Caki2 (cell line): ENCODE measurements at regions not wholly inside any gene's neighbourhood (a gene's known extent, or its start where the extent isn't known, plus 50 kb on each side); places are given as distances from the start of the nearest gene placed in this dataset.
"Not testable (repeated sequence)": the region's sequence is repeated elsewhere in the genome, so short reads cannot be mapped to it uniquely, and the experiment has no call there.

ENCODE experiments used
- DNase-seq: peaks from one replicate; pipeline ENCODE4 v3.0.0-alpha.2; 2015; ENCODE audit warnings: low read depth
- in situ Hi-C: cut with HindIII; loops from 2 replicates; pipeline ENCODE4 v1.10.0; 2016; ENCODE audit warnings: low sequenced_read_pairs, low pct_unique_long_range_greater_than_20kb, mixed read lengths

DNA sequence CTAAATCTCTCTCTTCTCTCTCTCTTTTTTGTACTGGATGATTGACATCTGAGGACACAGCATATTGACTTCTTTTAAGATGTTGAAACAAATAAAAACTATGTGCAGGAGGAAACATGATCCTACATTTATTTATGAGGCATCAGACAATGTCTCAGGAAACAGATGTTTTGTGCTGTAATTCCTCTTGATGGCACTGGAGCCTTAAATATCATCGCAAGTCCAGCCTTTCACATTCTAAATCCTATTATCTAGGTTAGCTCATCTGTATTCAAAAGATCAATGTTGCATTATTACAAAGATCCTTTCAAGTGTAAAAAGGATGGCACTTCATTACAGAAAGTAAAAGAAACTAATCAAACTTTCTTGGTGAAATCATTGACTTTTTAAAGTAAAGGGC is 63.9 kb downstream of the MAT2B start:
- no peak for DNase-seq
- in situ Hi-C loops = no loop called here

DNA sequence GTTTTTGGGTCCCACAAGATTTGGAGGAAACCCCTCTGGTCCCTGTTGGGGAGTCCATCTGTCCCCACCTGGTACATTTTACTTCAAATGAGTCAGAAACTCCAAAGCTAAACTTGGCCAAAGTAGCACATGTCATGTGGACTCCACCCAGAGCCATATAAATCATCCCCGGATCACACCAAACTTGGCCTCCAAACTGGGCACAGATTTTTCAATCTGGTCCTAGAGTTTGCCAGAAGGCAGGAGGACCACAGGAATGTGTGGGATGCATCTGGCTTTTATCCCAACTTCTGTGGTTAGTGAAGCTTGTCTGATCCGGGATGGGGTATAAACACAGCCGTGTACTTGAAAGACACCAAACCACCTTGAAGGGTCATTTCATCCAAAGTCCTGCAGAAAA is 66.3 kb downstream of the MAT2B start:
- in situ Hi-C loops = no loop called here
- DNase-seq = peak; percentile 70

DNA sequence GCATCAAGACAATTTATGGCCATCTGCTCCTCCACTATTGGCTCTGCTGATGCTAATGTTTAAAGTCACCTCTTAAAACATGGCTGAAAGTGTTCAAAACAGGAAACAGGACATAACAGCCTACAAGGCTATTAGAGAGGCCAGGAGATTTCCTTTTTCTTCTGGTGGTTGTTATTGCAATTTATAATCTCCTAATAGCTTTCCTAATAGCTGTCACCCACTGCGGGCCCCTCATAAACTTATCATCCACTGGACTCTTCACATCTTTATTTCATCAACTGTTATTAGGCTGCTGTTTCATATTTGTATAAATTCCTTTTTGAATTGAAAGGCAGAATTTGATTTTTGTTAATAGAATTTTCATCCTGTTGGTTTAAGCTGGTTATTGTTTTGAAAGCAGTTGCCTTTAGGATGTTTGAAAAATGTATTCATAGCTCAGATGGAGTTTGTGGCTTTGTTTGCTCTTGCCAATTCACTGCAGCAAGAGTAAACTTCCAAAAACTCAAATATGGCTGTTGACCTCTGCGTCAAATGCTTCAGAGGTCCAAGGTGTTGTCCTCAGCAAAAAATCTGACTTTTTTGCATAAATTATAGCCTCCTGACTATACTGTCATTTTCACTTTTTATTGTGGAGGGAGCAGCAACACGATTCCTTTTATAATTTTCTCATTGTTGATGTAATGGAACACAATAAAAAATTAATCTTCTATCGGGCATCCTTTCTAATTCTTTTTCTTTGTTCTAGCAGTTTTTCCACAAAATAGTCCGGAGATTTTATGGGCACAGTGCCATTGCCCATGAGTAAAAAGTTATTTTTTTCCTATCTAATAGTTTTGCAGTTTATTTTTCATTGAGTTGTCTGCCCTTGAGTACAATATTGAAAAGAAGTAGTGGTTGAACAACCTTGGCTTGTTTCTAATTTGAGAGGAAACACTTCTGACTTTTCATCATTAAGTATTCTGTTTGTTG is 69.3 kb downstream of the MAT2B start:
- DNase-seq = no peak
- in situ Hi-C loops = no loop called here

DNA sequence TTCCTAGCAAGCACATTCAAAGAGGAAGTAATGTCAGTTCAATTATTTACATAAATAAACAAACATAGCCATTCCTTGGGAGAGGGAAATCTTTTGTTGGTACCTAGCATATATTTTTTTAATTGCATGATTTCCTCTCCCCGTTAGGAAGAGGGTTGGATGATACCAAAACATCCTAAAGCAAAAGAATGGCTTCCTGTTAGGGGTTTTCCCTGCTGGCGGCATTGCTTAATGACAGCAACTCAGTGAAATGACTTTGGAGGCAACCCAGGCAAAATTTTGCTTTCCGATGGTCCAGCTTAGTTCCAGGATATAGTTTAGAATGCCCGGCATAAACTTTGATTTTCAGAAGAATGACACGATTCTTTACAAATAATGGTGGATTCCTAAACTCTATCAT is 73.2 kb downstream of the MAT2B start:
- DNase-seq = no peak
- in situ Hi-C loops = no loop called here

DNA sequence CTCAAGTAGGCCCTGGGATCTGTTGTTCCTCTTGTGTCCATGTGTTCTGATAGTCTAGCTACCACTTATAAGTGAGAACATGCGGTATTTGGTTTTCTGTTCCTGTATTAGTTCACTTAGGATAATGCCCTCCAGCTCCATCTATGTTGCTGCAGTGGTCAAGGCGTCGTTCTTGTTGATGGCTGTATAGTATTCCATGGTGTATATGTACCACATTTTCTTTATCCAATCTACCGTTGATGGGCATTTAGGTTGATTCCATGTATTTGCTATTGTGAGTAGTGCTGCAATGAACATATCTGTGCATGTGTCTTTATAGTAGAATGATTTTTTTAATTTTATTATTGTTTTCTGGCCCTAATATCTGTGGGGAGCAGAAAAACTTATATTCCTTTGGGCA is 74.3 kb downstream of the MAT2B start:
- DNase-seq = no peak
- in situ Hi-C loops = no loop called here

DNA sequence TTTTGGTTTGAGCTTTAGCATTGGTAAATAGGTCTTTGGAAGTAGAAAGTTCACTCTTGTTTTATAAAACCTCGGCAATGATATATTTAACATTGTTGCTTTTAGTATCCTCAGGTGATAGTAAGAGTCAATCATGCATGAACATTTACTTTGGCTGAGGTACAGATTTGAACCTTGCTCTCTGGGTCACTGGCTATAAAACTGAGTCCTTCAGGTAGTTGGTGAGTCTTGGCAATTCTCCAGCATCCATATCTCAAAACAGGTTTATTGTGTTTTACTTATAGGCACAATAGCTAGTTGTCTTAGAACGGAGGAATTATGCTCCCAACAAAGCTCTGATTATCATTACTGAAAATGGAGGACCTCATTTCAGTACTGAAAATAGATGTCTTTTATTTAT is 75.1 kb downstream of the MAT2B start:
- peak; percentile 21 for DNase-seq
- in situ Hi-C loops = no loop called here

DNA sequence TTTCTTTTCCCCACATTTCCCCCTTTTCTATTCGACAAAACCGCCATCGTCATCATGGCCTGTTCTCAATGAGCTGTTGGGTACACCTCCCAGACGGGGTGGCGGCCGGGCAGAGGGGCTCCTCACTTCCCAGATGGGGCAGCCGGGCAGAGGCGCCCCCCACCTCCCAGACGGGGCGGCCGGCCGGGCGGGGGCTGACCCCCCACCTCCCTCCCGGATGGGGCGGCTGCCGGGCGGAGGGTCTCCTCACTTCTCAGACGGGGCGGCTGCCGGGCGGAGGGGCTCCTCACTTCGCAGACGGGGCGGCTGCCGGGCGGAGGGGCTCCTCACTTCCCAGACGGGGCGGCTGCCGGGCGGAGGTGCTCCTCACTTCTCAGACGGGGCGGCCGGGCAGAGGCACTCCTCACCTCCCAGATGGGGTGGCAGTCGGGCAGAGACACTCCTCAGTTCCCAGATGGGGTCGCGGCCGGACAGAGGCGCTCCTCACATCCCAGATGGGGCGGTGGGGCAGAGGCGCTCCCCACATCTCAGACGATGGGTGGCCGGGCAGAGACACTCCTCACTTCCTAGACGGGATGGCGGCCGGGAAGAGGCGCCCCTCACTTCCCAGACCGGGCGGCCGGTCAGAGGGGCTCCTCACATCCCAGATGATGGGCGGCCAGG is 78.2 kb downstream of the MAT2B start:
- in situ Hi-C loops = not testable (repeated sequence)

DNA sequence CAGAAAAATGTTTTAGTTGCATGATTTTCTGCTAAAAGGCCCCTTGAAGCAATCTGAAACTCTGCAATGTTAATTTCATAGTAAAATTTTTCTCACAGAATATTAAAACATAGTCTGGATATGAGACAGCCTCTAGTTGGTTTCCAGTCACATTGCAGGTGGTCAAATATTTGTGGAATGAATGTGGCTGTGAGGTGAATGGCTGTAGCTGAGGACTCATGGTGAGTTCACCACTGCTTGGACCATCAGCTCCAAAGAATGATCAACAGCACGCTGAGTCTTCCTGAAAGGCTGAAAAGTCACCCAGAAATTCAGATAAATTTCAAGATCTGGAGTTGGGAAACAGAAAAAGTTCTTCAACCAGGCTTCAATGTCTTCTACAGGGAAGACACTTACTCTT is 79.8 kb downstream of the MAT2B start:
- no peak for DNase-seq
- in situ Hi-C loops = no loop called here

More for the DNA sequence above, 78.2 kb downstream of the MAT2B start:
- not testable (repeated sequence) for DNase-seq

DNA sequence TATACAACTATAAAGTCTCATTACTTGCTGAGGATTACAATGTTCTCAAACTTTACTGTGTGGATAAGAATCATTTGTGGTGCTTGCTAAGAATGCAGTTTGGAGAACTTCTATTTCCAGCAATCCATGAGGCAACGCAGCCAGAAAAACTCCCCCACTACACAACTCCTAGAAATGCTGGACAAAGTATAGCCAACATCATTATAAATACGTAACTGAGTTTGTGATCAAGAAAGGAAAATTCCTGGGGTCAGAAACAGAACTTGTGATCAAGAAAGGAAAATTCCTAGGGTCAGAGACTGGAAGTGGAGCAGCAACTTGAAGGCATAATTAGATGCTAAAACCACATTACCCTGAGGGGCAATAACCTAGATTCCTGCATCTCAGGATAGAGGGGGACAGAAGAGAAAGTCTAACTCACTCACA is 81.1 kb downstream of the MAT2B start:
- in situ Hi-C loops = no loop called here

DNA sequence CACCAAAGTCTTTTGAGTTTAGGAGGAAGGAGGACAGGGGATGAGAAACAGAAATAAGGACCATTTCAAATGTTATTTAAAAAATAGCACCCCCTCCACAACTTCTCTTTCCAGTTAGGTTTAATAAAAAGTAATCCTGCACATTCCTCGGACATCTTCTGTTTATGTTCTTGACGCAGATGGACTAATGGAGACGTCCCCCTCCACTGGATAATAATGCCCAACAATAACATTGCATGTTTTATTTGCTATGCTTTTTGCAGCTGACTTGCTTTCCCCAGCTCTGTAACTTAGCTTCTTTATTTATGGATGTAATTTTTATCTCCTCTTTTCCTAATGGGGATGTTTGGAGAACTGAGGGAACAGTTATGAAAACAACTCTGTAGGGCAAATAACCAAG is 89.5 kb downstream of the MAT2B start:
- in situ Hi-C loops = no loop called here

More for the DNA sequence above, 81.1 kb downstream of the MAT2B start:
- no peak for DNase-seq

DNA sequence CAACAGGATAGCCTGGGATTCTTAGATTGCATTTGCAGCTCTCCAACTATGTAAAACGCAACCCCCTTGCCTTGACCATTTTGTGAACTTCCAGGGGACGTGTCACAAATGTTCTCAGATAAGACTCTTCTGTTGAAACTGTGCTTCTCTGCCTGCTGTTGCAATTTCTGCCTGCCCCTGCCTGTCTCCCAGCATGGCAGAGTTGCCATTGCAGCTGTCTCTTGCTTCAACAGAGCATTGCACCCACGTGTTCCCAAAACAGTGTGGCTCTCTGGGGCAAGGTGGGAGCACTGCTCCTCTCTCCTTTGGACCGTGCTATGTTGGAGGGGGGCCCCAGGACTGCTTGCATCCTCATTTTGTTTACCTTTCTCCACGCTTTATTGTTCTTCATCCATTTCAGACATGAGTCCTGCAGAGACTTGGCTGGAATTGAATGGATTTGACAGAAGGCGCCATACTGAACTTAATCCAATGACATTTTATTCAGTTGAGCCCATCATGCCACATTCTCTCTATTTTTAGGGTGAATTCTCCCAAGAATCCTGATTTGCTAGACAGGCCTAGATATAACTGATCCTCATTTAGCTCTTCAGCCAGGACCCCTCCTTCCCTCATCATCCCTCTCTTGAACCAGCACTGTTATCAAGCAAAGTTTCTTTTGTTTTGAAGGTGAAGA is 90.7 kb downstream of the MAT2B start:
- no peak for DNase-seq
- in situ Hi-C loops = no loop called here

More for the DNA sequence above, 89.5 kb downstream of the MAT2B start:
- DNase-seq = no peak

DNA sequence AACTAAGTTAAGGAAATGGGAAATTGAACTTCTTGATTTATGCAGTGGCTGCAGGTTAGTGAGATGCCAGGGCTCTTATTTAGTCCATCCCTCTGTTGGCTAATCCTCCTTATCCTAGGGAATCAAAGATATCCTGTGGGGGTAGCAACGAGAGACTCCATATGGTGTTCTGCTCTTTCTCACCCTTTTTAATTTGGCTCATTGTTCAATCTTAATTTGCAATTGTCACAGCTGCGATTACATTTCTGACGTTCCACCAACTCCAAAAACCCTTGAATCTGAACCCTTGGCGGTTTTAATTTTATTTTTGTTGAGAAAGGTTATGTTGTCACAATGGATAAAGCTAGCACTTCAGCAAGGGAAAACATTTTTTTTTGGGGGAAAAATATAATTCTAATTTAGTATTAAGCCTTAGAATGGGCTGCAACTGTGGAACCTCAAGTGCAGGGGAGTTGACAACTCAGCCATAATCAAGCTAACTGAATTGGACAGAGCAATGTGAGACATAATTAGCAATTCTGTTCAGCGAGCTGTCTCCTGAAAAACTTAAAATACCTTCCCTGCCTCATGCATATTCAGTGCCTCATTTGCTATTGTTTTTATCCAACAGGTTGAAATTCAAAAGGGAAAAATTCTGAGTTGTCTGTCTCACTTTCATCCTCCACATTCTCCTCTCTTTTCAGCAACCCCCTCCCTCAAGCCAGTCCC is 91.3 kb downstream of the MAT2B start:
- DNase-seq = no peak
- in situ Hi-C loops = no loop called here

DNA sequence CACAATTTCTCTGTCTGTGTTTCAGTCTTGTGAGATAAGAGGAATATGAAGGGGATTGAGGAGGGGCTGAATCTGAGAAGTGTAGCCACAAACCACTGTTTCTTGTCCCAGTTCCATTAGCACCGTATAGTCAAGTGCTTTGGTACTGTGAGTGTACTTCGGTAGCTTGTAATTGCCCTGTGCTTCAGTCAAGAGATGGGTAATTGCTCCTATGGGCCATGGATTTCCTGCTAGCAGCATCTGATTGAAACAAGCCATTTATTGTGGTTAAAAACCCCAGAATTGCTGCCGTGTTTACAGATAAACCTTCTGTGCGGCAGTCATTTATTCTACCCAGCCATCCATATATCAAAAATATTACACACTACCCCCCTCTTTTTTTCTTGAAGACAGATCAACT is 98.6 kb downstream of the MAT2B start:
- no peak for DNase-seq
- in situ Hi-C loops = no loop called here

DNA sequence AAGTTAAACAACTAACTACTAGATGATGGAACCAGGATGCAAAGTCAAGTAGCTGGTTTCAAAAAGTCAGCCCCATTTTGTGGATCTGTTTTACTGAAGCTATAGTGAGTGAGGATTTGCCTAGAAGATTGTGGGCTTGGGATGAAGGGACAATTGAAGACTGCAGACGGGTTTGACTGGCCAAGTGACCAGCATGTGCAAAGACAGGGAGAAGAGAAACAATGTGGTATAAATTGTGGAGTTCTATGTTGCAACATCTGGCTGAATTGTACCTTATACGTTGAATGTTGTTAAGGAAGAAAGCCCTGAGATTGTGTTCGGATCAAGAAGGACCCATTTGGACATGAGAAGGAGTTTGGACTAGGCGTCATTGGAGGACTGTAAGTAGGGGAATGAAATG is 101.8 kb downstream of the MAT2B start:
- in situ Hi-C loops = no loop called here
- no peak for DNase-seq

DNA sequence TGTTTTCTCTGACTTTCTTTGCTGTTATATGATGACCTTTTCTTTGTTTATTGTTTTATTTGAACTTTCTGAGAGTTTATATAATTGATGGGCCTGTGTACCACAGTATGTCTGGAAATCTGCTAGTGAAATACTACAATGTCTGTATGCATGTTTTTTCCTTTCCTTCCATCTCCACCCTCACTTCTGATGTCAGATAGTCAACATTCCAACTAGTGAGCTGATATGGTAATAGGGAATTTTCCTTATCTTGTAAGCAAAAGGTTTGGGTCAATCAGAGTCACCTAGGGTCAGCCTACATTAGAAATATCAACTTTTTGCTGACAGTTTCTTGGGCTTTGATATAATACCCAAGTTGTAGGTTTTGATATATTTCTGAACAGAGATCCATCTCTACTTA is 103.2 kb downstream of the MAT2B start:
- no peak for DNase-seq
- in situ Hi-C loops = no loop called here

DNA sequence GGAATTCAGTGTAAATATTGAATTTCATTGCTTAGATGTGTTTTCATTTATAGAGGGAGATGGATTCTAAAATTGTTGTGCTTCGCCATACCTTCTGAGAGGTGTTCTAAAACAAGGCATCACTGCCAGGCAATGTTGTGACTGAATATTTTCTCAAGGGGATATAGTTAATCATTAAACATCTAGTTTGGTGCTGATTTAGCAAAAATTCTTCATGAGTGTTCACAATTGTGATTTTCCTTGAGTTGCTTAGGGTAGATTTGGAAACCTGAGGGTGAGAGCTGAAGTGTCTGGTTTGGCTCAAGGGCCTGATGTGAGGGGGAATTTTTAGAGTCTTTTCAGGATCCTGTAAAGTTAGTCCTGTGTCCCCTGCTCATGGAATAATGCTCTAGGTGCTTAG is 104.5 kb downstream of the MAT2B start:
- no peak for DNase-seq
- in situ Hi-C loops = no loop called here

DNA sequence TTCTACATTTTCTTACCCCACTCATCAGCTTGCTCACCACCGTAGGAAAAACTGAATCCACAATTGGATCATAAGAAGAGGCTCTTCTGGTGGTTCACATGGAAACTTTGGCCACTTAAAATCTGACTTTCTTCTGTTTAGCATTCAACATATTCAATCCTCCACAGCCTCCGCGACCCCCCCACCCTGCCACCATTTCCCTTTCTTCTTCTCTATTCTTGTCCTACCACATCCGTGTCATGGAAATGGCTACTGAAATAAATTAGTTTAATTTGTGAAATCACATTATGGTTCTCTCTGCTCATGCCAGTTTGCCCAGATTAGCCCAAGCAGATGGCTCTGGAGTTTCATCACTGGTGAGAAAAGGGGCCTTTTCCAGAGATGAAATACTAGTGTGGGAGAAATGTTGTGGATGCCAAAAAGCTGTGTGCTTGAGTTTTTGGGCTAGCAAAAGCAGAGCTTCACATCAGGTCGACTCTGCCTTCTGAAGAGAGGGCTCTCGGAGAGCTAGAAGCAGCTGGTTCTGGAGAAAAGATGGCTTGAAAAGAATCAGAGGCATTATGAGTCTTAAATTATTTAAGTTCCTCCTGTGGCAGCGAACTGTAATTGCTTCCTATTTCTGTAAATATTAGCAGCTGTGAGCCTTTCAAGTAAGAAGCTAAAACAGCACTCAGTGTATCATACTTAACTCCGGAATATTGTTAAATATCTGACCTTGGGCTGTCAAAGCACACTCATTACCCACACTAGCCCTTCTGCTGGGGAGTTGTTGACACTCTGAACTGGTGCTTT is 107.1 kb downstream of the MAT2B start:
- in situ Hi-C loops = no loop called here
- DNase-seq = no peak

DNA sequence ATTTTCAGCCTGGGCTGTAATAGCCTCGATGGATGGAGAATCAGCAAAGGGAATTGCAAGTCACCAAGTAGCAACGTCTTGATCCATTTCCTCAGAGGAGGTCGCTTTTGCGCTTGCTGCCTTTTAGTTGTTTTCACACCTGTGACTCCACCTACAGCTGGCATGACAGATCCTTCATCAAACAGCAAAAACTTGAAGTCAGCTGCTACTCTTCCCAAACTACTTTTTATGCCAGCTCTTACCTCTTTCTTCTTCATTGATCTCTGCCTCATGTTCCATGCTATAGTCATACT is 107.7 kb downstream of the MAT2B start:
- in situ Hi-C loops = no loop called here
- DNase-seq = no peak
